CD4-positive, alpha-beta T cell treated with Interleukin-15 for 1 hour (primary cell): ENCODE measurements at regions not wholly inside any gene's neighbourhood (a gene's known extent, or its start where the extent isn't known, plus 50 kb on each side); places are given as distances from the start of the nearest gene placed in this dataset.

Experiments
- DNase-seq: peaks from one replicate; pipeline ENCODE4 v3.0.0-alpha.2; 2020

- no peak for DNase-seq
Measured at GRCh38 chr4:124409044-124409443, 303.5 kb downstream of the ANKRD50 start.

- DNase-seq, result no peak
Measured at GRCh38 chr4:124414276-124415040, 298.1 kb downstream of the ANKRD50 start.

- no peak for DNase-seq
Measured at GRCh38 chr4:124415146-124415545, 297.4 kb downstream of the ANKRD50 start.

- DNase-seq, result no peak
Measured at GRCh38 chr4:124417371-124417770, 295.2 kb downstream of the ANKRD50 start.

GRCh38 chr4:124420166-124420695 is 292.3 kb downstream of the ANKRD50 start:
- DNase-seq, result no peak

GRCh38 chr4:124423160-124423559 is 289.4 kb downstream of the ANKRD50 start:
- DNase-seq, result no peak

GRCh38 chr4:124426279-124426678 is 286.3 kb downstream of the ANKRD50 start:
- no peak for DNase-seq

GRCh38 chr4:124427095-124427767 is 285.3 kb downstream of the ANKRD50 start:
- DNase-seq, result no peak

GRCh38 chr4:124428648-124429047 is 283.9 kb downstream of the ANKRD50 start:
- DNase-seq, result no peak

GRCh38 chr4:124429746-124430250 is 282.7 kb downstream of the ANKRD50 start:
- no peak for DNase-seq

- DNase-seq, result no peak
Measured at GRCh38 chr4:124431653-124432192, 280.8 kb downstream of the ANKRD50 start.

GRCh38 chr4:124432500-124432899 is 280.0 kb downstream of the ANKRD50 start:
- DNase-seq, result no peak

- DNase-seq, result no peak
Measured at GRCh38 chr4:124433044-124433443, 279.5 kb downstream of the ANKRD50 start.

GRCh38 chr4:124433500-124433899 is 279.0 kb downstream of the ANKRD50 start:
- DNase-seq, result no peak

- no peak for DNase-seq
Measured at GRCh38 chr4:124435274-124435950, 277.1 kb downstream of the ANKRD50 start.

- DNase-seq, result no peak
Measured at GRCh38 chr4:124437853-124438495, 274.6 kb downstream of the ANKRD50 start.

GRCh38 chr4:124445071-124445470 is 267.5 kb downstream of the ANKRD50 start:
- no peak for DNase-seq

GRCh38 chr4:124449881-124450280 is 262.7 kb downstream of the ANKRD50 start:
- DNase-seq, result no peak

- DNase-seq, result no peak
Measured at GRCh38 chr4:124450851-124451250, 261.7 kb downstream of the ANKRD50 start.

- DNase-seq, result no peak
Measured at GRCh38 chr4:124454772-124455270, 257.7 kb downstream of the ANKRD50 start.

- DNase-seq, result no peak
Measured at GRCh38 chr4:124455671-124456070, 256.9 kb downstream of the ANKRD50 start.

GRCh38 chr4:124459196-124459940 is 253.2 kb downstream of the ANKRD50 start:
- DNase-seq, result no peak
